GM21619 (cell line): ENCODE measurements at regions not wholly inside any gene's neighbourhood (a gene's known extent, or its start where the extent isn't known, plus 50 kb on each side); places are given as distances from the start of the nearest gene placed in this dataset.
"Not testable (repeated sequence)": the region's sequence is repeated elsewhere in the genome, so short reads cannot be mapped to it uniquely, and the experiment has no call there.

Experiments
- ATAC-seq: cut with Tn5 transposase; IDR thresholded peaks from one replicate; pipeline ENCODE4 v1.9.1; 2021; ENCODE audit not compliant: unreplicated experiment

GRCh38 chr11:38751421-38751820, 2153.4 kb upstream of the RAG2 start:
- ATAC-seq, result no peak

GRCh38 chr11:38746516-38746915, 2148.5 kb upstream of the RAG2 start:
- ATAC-seq, result not testable (repeated sequence)

- ATAC-seq, result no peak
Observed at GRCh38 chr11:38723361-38723760, 2125.3 kb upstream of the RAG2 start.

DNA sequence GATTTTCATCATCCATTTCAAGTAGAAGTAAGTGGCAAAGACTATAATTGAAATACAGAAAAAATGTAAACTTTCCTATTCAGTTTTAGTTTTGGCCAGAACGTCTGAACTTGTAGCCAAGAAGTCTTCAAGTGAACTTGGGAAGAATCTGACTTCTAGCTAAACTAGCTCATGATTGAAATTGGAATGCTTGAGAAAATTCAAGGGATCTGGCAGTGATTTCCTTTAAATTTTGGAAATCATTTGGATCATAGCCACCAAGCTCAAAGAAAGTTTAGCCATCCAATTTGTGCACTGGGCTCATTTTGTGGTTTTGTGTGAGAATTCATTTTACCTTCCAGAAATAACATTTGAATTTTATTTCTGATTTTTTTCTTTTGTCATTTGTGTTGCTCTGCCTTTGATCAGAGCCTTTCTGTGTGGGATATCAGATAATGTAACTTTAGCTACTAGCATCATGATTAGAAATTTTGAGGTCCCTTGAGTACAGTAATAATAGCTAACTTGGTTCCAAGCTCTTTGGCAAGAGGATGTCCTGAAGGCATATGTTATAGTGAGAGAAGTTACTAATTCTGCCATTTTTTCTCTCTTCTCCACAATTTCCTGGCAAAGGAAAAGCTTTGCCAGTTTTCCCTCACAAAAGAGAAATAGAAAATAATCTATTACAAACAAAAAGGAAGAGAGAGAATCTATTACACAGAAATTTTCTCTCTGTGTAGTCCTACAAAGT, 2123.7 kb upstream of the RAG2 start:
- ATAC-seq, result no peak

DNA sequence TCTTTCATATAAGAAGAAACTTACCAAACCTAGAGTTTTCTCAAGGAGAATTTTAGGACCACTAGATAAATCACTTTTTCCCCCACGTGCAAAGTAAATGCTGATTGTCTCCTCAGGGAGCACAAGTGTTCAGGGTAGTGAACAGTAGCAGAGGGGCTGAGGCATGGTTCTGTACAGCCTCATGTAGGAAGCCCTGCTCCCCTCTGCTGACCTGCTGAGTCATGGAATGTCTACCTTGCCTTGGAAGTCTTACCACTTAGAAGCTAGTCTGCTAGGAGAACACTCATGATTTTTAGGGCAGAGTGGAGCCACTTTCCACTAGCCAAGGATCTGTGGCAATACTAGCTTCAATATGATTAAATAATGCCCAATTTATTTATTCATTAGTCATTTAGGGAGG, 2120.6 kb upstream of the RAG2 start:
- ATAC-seq, result no peak

DNA sequence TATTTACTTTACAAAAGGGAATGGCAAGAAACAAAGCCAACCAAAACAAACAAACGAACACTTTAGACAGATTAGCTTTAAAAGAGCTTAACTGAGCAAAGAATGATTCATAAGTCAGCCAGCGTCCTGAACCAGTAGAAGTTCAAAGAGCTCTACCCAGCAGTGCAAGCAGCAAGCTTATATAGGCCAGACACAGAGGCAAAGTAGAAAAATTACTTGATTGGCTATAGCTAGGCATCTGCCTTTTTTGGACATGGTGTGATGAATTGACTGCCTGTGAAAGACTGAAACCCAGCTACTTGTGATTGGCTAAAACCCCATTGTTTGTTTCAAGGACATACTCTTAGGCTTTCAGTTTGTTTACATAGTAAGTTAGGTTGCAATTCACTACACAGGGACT, 2120.0 kb upstream of the RAG2 start:
- ATAC-seq, result no peak

DNA sequence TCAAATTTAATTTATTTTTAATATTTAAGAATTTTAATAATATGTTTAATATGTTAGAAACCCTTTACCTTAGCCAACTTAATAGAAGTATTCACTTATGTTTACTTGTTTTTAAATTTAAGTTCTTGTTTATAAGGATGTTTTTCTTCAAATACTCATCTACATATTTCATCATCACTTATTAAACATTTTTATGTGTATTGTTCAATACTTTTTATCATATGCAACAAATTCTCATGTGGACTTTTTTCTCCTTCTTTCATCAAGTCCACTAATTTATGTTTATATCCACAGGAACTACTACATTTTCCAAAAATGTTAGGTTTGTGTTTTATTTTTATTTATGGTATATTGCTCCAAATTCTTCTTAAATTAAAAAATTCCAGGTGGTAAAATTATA, 2113.1 kb upstream of the RAG2 start:
- ATAC-seq, result no peak

GRCh38 chr11:38710262-38710661, 2112.2 kb upstream of the RAG2 start:
- no peak for ATAC-seq

DNA sequence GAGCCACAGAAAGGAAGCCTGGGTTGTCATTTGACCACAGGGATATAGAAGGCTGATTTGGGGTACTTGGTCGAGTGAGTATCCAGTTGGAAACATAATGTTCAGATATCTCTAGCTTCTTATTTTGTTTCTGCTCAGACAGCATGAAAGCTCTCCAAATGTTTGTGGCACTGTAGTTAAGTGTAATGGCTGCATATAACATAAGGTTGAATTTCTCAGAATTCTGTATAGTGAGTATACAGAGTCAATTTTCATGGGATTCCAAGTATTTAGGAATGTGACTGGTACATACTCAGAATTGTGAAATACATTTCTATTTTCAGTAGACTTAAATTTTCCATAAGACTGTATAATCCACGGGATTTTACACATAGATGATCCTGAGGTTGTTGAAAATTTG, 2102.1 kb upstream of the RAG2 start:
- no peak for ATAC-seq

- ATAC-seq, result no peak
Observed at GRCh38 chr11:38693306-38693705, 2095.3 kb upstream of the RAG2 start.

DNA sequence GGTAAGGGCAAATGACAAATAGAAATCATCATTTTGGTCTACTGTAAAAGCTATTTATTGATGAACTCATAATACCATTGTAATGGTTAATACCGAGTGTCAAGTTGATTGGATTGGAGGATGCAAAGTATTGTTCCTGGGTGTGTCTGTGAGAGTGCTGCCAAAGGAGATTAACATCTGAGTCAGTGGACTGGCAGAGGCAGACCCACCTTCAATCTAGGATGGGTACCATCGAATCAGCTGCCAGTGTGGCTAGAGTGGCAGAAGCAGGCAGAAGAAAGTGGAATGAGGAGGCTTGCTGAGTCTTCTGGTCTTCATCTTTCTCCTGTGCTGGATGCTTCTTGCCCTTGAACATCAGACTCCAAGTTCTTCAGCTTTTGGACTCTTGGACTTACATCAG, 2092.2 kb upstream of the RAG2 start:
- ATAC-seq, result not testable (repeated sequence)

GRCh38 chr11:38687008-38687407, 2089.0 kb upstream of the RAG2 start:
- ATAC-seq, result no peak

DNA sequence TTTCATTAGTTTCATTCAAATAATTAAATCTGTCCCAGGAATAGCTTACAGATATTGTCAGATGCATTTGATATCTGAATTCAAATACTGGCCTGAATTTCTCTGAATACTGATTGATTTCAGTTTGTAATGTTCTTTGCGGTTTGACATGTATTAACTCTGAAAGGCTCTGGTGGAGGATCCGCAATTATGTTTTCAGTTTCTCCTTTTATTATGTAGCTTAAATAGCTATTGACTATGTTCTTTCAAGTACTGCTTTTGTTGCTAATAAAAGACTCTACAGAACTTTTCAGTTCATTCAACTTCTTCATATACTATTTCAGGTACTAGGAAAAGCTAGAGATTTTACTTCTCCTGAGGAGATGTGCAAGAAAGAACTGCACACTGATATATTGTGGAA, 2085.4 kb upstream of the RAG2 start:
- no peak for ATAC-seq

- no peak for ATAC-seq
Observed at GRCh38 chr11:38680746-38681145, 2082.7 kb upstream of the RAG2 start.

DNA sequence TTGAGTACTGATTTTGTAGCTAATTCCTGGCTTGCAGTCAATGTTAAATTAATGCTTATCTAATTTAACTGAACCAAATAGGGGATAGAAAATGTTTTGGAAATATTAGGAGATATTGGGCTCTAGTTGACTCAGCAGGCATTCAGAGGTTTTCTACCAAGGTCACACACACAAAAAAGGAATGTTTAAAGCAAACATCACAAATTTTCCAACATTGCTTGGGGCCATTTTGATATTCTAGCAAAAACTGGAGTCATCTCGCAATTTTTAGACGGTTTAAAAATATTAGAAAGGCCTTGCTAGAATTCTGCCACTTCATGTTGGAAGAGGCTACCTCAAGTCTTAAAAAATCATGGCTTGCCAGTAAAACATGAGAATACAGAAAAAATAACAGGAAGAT, 2082.1 kb upstream of the RAG2 start:
- ATAC-seq, result no peak

GRCh38 chr11:38672445-38672844, 2074.4 kb upstream of the RAG2 start:
- ATAC-seq, result no peak

- ATAC-seq, result no peak
Observed at GRCh38 chr11:38667359-38667758, 2069.3 kb upstream of the RAG2 start.

GRCh38 chr11:38648604-38649003, 2050.6 kb upstream of the RAG2 start:
- ATAC-seq, result no peak

GRCh38 chr11:38646382-38646781, 2048.3 kb upstream of the RAG2 start:
- no peak for ATAC-seq

GRCh38 chr11:38640854-38641253, 2042.8 kb upstream of the RAG2 start:
- ATAC-seq, result no peak

GRCh38 chr11:38612701-38613100, 2014.7 kb upstream of the RAG2 start:
- no peak for ATAC-seq

DNA sequence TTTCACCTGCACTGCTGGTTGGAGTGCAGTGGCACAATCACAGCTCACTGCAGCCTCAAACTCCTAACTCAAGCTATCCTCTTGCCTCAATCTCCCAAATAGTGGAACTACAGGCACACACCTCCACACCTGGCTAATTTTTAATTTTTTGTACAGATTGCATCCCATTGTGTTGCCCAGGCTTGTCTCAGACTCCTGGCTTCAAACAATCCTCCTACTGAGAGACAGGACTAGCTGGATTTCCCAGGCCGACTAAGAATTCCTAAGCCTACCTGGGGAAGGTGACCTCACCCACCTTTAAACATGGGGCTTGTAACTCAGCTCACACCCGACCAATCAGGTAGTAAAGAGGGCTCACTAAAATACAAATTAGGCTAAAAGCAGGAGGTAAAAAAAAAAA, 2003.3 kb upstream of the RAG2 start:
- not testable (repeated sequence) for ATAC-seq

DNA sequence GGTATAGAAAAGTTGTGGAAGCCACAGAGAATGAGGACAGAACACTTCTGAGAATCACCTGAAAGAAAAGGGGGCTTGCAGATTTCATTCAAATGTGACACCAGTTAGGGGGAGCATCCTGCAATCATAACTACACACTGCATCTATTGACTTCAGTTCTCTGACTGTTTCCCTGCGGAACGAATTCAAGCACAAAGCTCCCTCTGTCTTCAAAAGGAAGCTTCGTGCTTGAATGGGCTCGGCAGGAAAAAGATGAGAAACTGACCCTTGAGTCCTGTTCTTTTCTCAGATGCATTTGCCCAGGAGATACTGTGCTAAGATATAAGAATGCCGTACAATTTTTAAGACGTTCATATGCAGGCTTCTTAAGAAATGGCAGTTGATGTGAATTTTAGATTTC, 2000.4 kb upstream of the RAG2 start:
- ATAC-seq, result no peak
